Tibial nerve (tissue), 4 donors: ENCODE measurements at regions not wholly inside any gene's neighbourhood (a gene's known extent, or its start where the extent isn't known, plus 50 kb on each side); places are given as distances from the start of the nearest gene placed in this dataset.

Experiments used
- EP300 ChIP-seq, 2 donors: sonication (generic); formaldehyde crosslinking; IDR thresholded peaks; one replicate each; pipeline ENCODE4 v1.6.1; 2017; ENCODE audit warnings: antibody characterized with exemption in 2 of 2, mild to moderate bottlenecking in 1 of 2
- POLR2A ChIP-seq, 2 donors: fragments of 450-650 bp; IDR thresholded peaks; one replicate each; pipeline ENCODE4 v1.6.1; 2017; ENCODE audit warnings: antibody characterized with exemption in 2 of 2, mild to moderate bottlenecking in 2 of 2, moderate library complexity in 2 of 2
- TF ChIP-seq, protein P1 (sequence below), 5 experiments: fragments of 200-600 bp in 3 of 5; fragments of 450-650 bp in 2 of 5; sonication (generic) in 3 of 5; IDR thresholded peaks; one replicate each; pipeline ENCODE4 v1.5.1; 2016 to 2019; ENCODE audit warnings: antibody characterized with exemption in 5 of 5, mild to moderate bottlenecking in 3 of 5, moderate library complexity in 2 of 5

DNA sequence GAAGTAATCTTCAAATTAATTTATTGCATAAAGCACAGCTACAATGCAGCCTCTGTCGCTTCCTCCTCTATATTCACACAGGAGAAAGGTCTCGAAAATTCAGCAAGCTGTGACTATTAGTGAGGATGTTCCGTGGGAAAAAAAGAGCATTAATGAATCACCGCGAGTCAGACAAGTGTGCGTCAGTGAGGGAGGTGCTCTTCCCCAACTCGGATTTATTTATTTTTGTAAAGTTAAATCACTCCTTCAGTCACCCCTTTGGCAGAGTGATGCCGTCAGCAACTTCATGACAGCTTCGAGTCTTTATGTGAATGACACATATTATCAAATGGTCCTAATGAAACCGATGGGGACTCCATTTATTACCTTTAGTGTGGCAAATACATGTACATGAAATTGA, 648.9 kb upstream of the SALL3 start:
- TF ChIP-seq, protein P1, sequence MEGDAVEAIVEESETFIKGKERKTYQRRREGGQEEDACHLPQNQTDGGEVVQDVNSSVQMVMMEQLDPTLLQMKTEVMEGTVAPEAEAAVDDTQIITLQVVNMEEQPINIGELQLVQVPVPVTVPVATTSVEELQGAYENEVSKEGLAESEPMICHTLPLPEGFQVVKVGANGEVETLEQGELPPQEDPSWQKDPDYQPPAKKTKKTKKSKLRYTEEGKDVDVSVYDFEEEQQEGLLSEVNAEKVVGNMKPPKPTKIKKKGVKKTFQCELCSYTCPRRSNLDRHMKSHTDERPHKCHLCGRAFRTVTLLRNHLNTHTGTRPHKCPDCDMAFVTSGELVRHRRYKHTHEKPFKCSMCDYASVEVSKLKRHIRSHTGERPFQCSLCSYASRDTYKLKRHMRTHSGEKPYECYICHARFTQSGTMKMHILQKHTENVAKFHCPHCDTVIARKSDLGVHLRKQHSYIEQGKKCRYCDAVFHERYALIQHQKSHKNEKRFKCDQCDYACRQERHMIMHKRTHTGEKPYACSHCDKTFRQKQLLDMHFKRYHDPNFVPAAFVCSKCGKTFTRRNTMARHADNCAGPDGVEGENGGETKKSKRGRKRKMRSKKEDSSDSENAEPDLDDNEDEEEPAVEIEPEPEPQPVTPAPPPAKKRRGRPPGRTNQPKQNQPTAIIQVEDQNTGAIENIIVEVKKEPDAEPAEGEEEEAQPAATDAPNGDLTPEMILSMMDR (IDR thresholded peaks at IDR 0.05) = no peak
- TF ChIP-seq POLR2A (IDR thresholded peaks at IDR 0.05) (no peak), EP300 (IDR thresholded peaks at IDR 0.05) (no peak)
